Activated CD4-positive, alpha-beta T cell treated with anti-CD3 and anti-CD28 coated beads, Interleukin-2, amount 10 ng/mL, durations not matched to agents 24 days and 14 days (primary cell): ENCODE measurements at regions not wholly inside any gene's neighbourhood (a gene's known extent, or its start where the extent isn't known, plus 50 kb on each side); places are given as distances from the start of the nearest gene placed in this dataset.

Source experiments
- DNase-seq: peaks from one replicate; pipeline ENCODE4 v3.0.0; 2022
- H3K27ac Mint-ChIP-seq: one replicate; pipeline ENCODE4 v1.8.0; 2022; ENCODE audit warnings: mild to moderate bottlenecking, mixed read lengths
- H3K27me3 Mint-ChIP-seq: one replicate; pipeline ENCODE4 v1.8.0; 2022; ENCODE audit warnings: mixed read lengths
- H3K36me3 Mint-ChIP-seq: one replicate; pipeline ENCODE4 v1.8.0; 2022; ENCODE audit warnings: low read depth, mild to moderate bottlenecking, mixed read lengths
- H3K4me1 Mint-ChIP-seq: one replicate; pipeline ENCODE4 v1.8.0; 2021; ENCODE audit warnings: mixed read lengths
- H3K4me3 Mint-ChIP-seq: one replicate; pipeline ENCODE4 v1.8.0; 2022; ENCODE audit warnings: mild to moderate bottlenecking, moderate library complexity, mixed read lengths
- H3K9me3 Mint-ChIP-seq: one replicate; pipeline ENCODE4 v1.8.0; 2021; ENCODE audit warnings: mixed read lengths
- intact Hi-C: fragments of 100-400 bp; cut with micrococcal nuclease; formaldehyde crosslinking; loops from one replicate; pipeline ENCODE4 v1.15.1; 2023

DNA sequence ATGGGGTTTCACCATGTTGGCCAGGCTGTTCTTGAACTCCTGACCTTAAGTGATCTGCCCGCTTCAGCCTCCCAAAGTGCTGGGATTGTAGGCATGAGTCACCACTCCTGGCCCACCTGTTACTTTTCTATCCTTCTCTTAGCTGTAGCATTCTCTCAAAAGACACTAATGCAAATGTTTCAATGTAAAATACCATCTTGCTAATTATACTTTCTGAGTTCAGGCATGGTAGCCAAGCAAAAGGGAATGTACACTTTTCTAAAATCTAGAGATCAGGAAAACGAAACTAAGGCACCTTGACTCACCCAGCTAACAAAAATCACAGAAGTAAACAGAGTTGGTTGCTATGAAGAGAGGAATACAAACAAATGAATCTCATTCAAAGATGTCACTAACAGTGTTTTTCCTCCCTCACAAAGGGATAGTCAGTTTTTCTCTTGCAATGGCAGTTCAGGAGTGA is 401.0 kb upstream of the NRP1 start:
- Mint-ChIP-seq H3K4me3 (no peak overlapping the region), H3K9me3 (no peaks in the 10 kb centered on the region), H3K4me1 (no peaks in the 10 kb centered on the region), H3K27me3 (no peaks in the 10 kb centered on the region), H3K27ac (no peak overlapping the region), H3K36me3 (no peaks in the 10 kb centered on the region)
- DNase-seq = no peak
- intact Hi-C loops = no loop called here

DNA sequence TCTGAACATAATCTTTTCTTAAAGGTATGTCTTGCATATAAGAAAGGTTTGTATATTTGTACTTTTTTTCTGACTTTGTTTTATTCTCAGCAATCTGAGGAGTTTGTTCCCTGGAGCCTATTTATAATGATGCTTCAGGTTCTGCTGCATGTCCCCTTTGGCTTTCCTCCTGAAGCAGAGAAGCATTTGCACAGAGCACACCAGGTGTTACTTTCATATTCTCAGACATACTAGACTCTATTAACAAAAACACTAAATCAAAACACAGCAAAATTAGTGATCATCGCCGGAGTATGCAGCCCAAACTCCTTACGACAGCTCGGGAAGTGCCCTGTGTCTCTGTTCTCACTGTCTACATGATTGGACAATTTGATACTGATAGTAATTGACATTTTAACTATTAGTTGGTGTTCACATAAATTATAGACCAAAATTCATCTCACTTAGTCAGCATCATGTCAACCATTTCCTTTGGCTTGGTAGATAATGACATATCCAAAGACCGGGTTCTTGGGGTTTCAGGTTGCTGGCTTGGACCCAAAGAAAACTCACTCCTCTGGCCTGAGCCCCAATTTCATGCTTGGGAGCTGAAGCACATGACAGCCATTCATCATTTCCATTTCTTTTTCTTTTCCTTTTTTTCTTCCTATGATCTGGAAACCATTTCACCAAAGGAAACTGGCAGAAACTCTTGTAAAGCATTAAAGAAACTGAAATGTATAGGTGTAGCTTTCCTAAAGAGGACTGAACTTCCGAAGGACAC is 400.1 kb upstream of the NRP1 start:
- Mint-ChIP-seq H3K4me1 (no peaks in the 10 kb centered on the region), H3K4me3 (no peak overlapping the region), H3K36me3 (no peaks in the 10 kb centered on the region), H3K9me3 (no peaks in the 10 kb centered on the region), H3K27ac (no peak overlapping the region), H3K27me3 (no peaks in the 10 kb centered on the region)
- intact Hi-C loops = no loop called here
- DNase-seq = no peak

DNA sequence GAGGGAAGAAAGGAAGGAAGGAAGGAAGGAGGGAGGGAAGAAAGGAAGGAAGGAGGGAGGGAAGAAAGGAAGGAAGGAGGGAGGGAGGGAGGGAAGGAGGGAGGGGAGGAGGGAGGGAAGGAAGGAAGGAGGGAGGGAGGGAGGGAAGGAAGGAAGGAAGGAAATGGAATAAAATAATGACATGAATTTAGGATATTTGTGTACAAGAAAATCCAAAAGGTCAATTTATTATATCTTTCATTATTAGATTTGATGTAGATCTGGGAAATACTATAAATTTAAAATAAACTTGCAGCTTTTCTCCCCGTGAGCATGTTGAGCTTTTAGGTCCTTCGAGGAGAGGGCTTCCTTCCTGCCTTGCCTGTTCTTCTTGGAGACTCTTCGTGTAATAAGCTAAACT is 398.6 kb upstream of the NRP1 start:
- intact Hi-C loops = no loop called here
- no peak for DNase-seq
- H3K27me3 Mint-ChIP-seq = no peaks in the 10 kb centered on the region
- no peaks in the 10 kb centered on the region for H3K9me3 Mint-ChIP-seq
- H3K4me1 Mint-ChIP-seq = no peaks in the 10 kb centered on the region
- H3K36me3 Mint-ChIP-seq = no peaks in the 10 kb centered on the region
- H3K4me3 Mint-ChIP-seq = no peak overlapping the region
- no peak overlapping the region for H3K27ac Mint-ChIP-seq

DNA sequence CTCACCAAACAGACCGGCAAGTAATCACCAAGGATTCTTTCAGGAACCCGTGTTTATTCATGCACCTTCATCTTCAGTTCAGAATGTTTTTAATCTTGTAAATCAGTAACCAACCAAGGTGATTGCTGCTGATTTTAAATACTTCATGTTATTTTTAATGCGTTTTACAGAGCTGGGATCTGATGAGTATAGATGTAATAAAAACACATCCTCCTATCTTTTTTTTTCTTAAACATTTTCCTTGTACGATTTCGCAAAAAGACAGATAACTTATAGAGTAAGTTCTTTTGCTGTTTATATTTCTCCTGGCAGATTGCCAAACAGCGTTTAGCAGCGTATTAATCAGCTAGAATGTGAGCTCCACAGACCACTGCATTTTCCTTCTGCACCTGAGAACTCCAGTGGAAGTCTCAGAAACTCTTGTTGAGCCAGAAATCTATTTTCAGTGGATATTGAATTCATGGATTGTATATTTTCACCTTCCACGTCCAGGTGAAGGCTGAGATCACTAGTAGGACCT is 397.8 kb upstream of the NRP1 start:
- H3K27me3 Mint-ChIP-seq = no peaks in the 10 kb centered on the region
- no peaks in the 10 kb centered on the region for H3K9me3 Mint-ChIP-seq
- no peak for DNase-seq
- no peak overlapping the region for H3K4me3 Mint-ChIP-seq
- H3K36me3 Mint-ChIP-seq = no peaks in the 10 kb centered on the region
- H3K27ac Mint-ChIP-seq = no peak overlapping the region
- intact Hi-C loops = no loop called here
- H3K4me1 Mint-ChIP-seq = no peaks in the 10 kb centered on the region

DNA sequence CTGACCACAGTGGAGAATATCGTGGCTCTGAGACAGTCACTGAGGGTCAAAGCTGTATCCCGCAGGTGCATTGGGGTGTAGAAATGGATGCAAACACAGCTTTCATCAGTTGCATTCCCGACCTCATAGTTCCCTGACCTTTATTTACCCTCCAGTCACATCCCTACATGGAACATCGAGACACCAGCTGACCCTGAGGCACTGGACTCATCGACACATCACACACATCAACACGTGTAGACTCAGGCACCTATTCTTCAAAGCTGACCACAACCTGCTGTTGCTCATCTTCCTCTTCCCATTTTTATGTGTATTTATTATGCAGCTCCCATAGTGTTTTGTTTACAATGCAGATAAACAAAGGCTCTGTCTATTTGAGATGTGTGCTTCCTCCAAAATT is 396.9 kb upstream of the NRP1 start:
- H3K9me3 Mint-ChIP-seq = no peaks in the 10 kb centered on the region
- H3K27ac Mint-ChIP-seq = no peak overlapping the region
- H3K27me3 Mint-ChIP-seq = no peaks in the 10 kb centered on the region
- intact Hi-C loops = no loop called here
- no peaks in the 10 kb centered on the region for H3K4me1 Mint-ChIP-seq
- H3K4me3 Mint-ChIP-seq = no peak overlapping the region
- H3K36me3 Mint-ChIP-seq = no peaks in the 10 kb centered on the region
- DNase-seq = no peak

DNA sequence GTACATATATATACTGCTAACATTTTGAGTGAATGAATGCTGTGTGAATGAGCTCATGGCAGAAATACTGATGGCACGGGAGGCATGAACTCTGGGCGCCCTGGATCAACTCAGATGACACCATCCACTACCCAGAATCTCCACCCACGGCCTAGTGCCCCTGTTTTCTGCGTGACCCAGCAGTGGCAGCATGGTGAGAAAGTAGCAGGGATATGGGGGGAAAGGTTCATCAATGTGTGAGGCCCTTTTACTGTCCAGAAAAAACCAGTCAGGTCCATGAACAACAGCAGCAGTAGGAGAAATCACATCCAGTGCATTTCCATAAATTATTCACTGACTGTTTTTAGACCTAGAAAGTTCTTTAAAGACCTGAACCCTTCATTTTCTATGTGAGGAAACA is 391.0 kb upstream of the NRP1 start:
- Mint-ChIP-seq H3K36me3 (no peaks in the 10 kb centered on the region), H3K9me3 (no peaks in the 10 kb centered on the region), H3K27me3 (no peaks in the 10 kb centered on the region), H3K4me3 (no peak overlapping the region), H3K27ac (no peak overlapping the region), H3K4me1 (no peaks in the 10 kb centered on the region)
- no peak for DNase-seq
- intact Hi-C loops = no loop called here

DNA sequence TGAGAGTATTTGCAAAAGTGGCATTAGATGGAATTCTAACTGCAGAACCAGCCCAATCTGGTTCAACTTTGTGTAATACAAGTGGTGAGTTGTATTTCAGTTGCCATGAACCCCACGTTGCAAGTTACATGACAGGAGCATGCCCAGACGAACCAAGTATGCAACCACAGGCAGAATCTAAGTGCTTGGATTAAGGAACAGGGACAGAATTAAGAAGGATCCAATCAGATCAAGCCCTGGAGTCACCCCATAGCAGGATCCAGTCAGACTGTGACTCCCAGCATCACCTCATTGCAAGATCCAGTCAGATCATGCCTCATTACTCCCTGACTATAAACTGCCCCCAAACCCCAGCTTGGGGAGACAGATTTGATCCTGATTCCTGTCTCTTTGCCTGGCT is 388.7 kb upstream of the NRP1 start:
- H3K9me3 Mint-ChIP-seq = no peaks in the 10 kb centered on the region
- H3K27me3 Mint-ChIP-seq = no peaks in the 10 kb centered on the region
- no peaks in the 10 kb centered on the region for H3K4me1 Mint-ChIP-seq
- no peak overlapping the region for H3K4me3 Mint-ChIP-seq
- H3K36me3 Mint-ChIP-seq = no peaks in the 10 kb centered on the region
- intact Hi-C loops = no loop called here
- DNase-seq = no peak
- H3K27ac Mint-ChIP-seq = no peak overlapping the region

DNA sequence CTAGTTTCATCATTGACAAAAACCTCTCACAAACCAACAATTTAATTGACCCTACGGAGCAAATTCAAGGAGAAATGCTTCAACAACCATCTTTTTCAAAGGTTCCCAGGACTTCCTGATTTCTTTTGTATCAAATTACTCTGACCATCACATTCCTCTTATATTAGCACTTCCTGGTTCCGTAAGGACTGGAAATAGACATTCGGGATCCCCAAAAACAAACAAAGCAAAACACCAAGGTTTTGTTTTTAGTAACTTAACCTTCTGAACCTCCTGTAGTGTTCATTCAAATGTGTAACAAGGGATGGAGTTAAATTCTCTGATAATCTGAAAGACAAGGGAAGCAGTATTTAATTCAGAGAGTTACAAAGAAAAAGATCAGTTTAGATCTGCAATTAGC is 387.6 kb upstream of the NRP1 start:
- intact Hi-C loops = no loop called here
- H3K9me3 Mint-ChIP-seq = no peaks in the 10 kb centered on the region
- no peak overlapping the region for H3K27ac Mint-ChIP-seq
- no peak for DNase-seq
- H3K27me3 Mint-ChIP-seq = no peaks in the 10 kb centered on the region
- no peak overlapping the region for H3K4me3 Mint-ChIP-seq
- no peaks in the 10 kb centered on the region for H3K36me3 Mint-ChIP-seq
- no peaks in the 10 kb centered on the region for H3K4me1 Mint-ChIP-seq

DNA sequence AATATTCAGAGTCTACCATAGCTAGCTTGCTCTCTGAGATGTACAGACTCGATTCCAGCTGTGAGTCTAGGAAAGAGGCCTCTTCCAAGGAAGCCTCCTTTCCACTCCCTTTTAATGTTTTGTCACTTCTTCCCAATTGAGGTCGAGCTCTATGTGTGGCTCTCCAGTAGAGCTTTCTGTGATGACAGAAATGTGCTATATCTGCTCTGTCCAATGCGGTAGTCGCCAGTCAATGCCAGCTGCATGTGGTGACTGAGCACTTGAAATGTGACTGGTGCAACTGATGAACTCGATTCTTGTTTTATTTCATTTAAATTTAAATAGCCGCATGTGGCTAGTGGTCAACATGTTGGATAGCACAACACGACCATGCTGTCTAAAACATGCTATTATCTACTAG is 387.0 kb upstream of the NRP1 start:
- no peaks in the 10 kb centered on the region for H3K36me3 Mint-ChIP-seq
- no peak overlapping the region for H3K4me3 Mint-ChIP-seq
- intact Hi-C loops = no loop called here
- no peak for DNase-seq
- H3K4me1 Mint-ChIP-seq = no peaks in the 10 kb centered on the region
- no peaks in the 10 kb centered on the region for H3K27me3 Mint-ChIP-seq
- no peak overlapping the region for H3K27ac Mint-ChIP-seq
- H3K9me3 Mint-ChIP-seq = no peaks in the 10 kb centered on the region

DNA sequence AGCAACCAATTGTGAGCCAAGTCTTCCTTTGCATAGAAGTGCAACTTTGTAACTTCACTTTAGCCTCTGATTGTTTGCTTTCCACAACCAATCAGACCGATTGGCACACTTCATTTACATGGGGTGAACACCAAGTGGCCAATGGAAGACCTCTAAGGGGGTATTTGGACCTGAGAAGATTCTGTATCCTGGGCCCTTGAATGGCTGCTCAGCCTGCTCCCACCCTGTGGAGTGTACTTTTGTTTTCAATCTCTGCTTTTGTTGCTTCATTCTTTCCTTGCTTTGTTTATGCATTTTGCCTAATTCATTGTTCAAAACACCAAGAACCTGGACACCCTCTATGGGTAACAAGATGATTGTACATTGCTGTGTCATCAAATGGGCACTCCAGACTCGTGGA is 385.7 kb upstream of the NRP1 start:
- Mint-ChIP-seq H3K4me1 (no peaks in the 10 kb centered on the region), H3K36me3 (no peaks in the 10 kb centered on the region), H3K27ac (no peak overlapping the region), H3K27me3 (no peaks in the 10 kb centered on the region), H3K4me3 (no peak overlapping the region), H3K9me3 (no peaks in the 10 kb centered on the region)
- intact Hi-C loops = no loop called here
- DNase-seq = no peak

DNA sequence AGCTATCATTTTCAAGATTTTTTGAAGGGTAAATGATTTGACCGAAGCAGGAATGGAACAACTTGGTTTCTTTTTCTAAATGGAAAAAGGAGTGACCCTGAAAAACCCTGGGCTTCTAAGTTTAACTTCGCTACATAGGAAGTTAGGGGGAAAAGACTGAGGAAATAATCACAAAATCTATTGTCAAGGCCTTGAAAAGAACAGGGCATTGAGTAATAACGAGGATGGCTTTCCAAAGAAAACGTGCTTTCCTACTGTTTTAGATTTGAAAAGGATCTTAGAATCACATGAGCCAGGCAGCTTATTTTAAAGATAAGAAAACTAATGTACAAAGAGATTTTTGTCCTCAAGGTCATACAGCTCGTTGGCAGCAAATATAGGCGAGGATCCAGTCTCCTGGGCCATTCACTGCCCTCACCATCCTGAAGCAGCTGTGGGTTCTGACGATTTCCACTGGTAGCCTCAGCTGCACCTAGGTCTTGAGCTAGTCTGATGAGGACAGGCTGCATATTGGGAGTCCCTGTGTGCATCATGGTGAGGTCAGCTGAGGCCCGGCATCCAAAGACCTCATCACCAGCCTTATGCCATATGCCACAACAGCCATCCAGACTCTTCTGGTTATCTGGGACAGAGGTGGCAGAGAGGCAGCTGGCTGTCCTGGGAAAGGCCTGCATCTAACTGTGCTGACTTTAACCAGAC is 384.7 kb upstream of the NRP1 start:
- Mint-ChIP-seq H3K4me1 (no peaks in the 10 kb centered on the region), H3K9me3 (no peaks in the 10 kb centered on the region), H3K4me3 (no peak overlapping the region), H3K36me3 (no peaks in the 10 kb centered on the region), H3K27ac (no peak overlapping the region), H3K27me3 (no peaks in the 10 kb centered on the region)
- DNase-seq = no peak
- intact Hi-C loops = no loop called here

DNA sequence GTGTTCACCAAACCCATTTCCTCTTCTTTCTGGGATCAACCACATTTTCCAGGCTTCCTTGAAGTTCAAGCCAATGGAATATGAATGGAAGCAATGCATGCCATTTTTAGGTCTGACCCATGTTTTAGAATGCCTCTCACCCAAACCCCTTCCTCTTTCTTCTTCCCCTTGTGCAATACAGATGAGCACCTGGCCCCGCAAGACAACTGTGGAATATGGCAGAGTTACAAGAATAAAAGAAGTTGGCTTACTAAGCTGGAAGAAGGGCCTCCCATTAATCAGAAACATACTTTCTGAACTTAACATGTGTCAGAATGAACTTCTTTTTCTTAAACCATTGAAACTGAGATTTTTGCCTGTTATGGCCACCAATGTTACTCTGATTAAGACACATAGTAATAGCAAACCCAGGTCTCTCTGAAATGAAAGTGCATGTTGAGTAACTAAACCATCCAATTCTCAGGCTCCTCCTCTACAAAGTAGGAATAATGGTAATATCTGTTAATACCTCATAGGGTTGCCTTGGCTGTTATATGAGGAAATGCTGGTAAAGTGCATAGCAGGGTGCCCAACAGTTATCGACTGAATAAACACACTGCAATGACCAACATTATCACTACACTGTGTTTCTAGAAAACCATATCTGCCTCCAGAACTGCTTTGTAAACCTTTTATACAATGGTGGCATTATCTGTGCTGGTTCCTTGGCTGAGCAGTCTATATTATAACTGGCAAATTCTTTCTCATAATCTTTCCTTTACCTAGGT is 382.2 kb upstream of the NRP1 start:
- DNase-seq = no peak
- no peaks in the 10 kb centered on the region for H3K9me3 Mint-ChIP-seq
- H3K27ac Mint-ChIP-seq = no peak overlapping the region
- H3K4me1 Mint-ChIP-seq = no peaks in the 10 kb centered on the region
- no peaks in the 10 kb centered on the region for H3K36me3 Mint-ChIP-seq
- intact Hi-C loops = no loop called here
- no peak overlapping the region for H3K4me3 Mint-ChIP-seq
- no peaks in the 10 kb centered on the region for H3K27me3 Mint-ChIP-seq

DNA sequence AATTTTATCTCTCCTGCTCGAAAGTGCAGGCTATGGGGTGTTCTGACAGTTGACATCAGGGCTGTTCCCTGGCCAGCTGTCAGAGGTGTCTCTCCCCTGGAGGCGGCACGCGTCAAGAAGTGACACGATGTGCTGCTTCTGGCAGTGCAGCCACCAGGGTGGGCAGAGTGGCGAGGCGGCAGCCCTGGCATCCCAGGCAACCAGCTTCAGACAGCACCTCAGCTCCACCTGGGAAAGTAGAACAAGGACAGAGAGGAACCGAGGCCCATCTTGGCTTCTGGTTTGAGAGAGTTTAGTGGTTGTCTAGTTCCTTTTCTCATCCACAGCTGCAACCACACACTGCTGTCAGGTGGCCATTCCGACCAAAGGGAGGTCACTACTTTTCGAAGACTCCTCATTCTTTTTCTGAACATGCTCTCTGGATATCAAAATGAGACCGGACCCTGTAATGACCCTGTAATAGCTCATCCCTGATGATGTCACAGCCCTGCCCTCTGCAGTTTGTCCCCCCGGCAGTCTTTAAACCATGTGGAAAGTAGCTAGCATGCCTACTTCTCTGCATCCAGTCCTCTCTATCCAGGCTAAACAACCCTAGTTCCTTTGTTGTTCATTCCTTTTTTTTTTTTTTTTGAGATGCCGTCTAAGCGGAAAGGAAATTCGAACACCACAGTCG is 381.0 kb upstream of the NRP1 start:
- H3K4me3 Mint-ChIP-seq = no peak overlapping the region
- H3K9me3 Mint-ChIP-seq = no peaks in the 10 kb centered on the region
- DNase-seq = no peak
- intact Hi-C loops = no loop called here
- no peaks in the 10 kb centered on the region for H3K27me3 Mint-ChIP-seq
- H3K36me3 Mint-ChIP-seq = no peaks in the 10 kb centered on the region
- H3K4me1 Mint-ChIP-seq = no peaks in the 10 kb centered on the region
- no peak overlapping the region for H3K27ac Mint-ChIP-seq

DNA sequence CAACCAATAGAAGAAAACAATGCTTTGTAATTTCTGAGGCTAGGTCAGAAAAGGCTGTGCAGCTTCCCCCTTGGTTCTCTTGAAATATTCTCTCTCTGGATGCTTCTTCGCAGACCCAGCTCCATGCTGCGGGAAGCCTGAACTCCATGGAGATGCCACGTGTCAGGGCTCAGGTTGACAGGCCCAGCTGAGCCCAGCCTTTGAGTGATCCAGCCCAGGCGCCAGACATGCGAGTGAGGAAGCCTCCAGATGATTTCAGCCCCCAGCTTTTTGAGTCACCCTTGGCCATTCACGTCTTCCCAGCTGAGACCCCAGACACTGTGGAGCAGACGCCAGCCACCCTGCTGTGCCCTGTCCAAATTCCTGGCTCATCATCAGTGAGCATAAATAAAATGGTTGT is 378.4 kb upstream of the NRP1 start:
- no peak for DNase-seq
- Mint-ChIP-seq H3K9me3 (no peaks in the 10 kb centered on the region), H3K4me1 (no peaks in the 10 kb centered on the region), H3K4me3 (no peak overlapping the region), H3K36me3 (no peaks in the 10 kb centered on the region), H3K27ac (no peak overlapping the region), H3K27me3 (no peaks in the 10 kb centered on the region)
- intact Hi-C loops = no loop called here
